NCI-H524 treated with DMSO at 0.1 percent for 48 hours (cell line): ENCODE measurements at regions not wholly inside any gene's neighbourhood (a gene's known extent, or its start where the extent isn't known, plus 50 kb on each side); places are given as distances from the start of the nearest gene placed in this dataset.
A peak's percentile ranks its signal among the peaks of the same experiment; 100 is the strongest.

Experiments used
- DNase-seq: peaks from one replicate; lab custom pipeline; 2025; lab: John Stamatoyannopoulos, UW

GRCh38 chr1:58367217-58367616 is 179.3 kb downstream of the OMA1 start:
- no peak for DNase-seq

GRCh38 chr1:58365328-58365727 is 181.2 kb downstream of the OMA1 start:
- no peak for DNase-seq

- DNase-seq, result no peak
These were observed 182.9 kb downstream of the OMA1 start for GRCh38 chr1:58363585-58363984.

GRCh38 chr1:58361134-58361533 is 185.4 kb downstream of the OMA1 start:
- no peak for DNase-seq

GRCh38 chr1:58358346-58358745 is 188.2 kb downstream of the OMA1 start:
- no peak for DNase-seq

GRCh38 chr1:58356402-58356801 is 190.1 kb downstream of the OMA1 start:
- DNase-seq, result no peak

- no peak for DNase-seq
These were observed 193.4 kb downstream of the OMA1 start for GRCh38 chr1:58353168-58353567.

- no peak for DNase-seq
These were observed 193.9 kb downstream of the OMA1 start for GRCh38 chr1:58352476-58353092.

GRCh38 chr1:58346036-58346355 is 200.5 kb downstream of the OMA1 start:
- no peak for DNase-seq

- no peak for DNase-seq
These were observed 201.1 kb downstream of the OMA1 start for GRCh38 chr1:58345215-58346035.

- DNase-seq, result peak; percentile 21
These were observed 206.3 kb downstream of the OMA1 start for GRCh38 chr1:58340185-58340584.

- no peak for DNase-seq
These were observed 208.4 kb downstream of the OMA1 start for GRCh38 chr1:58338081-58338480.

- no peak for DNase-seq
These were observed 213.0 kb downstream of the OMA1 start for GRCh38 chr1:58333511-58333910.

GRCh38 chr1:58331156-58331555 is 215.4 kb downstream of the OMA1 start:
- no peak for DNase-seq

GRCh38 chr1:58325866-58326265 is 220.7 kb downstream of the OMA1 start:
- no peak for DNase-seq

GRCh38 chr1:58324558-58324957 is 222.0 kb downstream of the OMA1 start:
- DNase-seq, result no peak

- DNase-seq, result no peak
These were observed 228.1 kb downstream of the OMA1 start for GRCh38 chr1:58318157-58319005.

GRCh38 chr1:58317694-58318093 is 228.8 kb downstream of the OMA1 start:
- DNase-seq, result no peak

- DNase-seq, result no peak
These were observed 229.4 kb downstream of the OMA1 start for GRCh38 chr1:58317086-58317485.

GRCh38 chr1:58316141-58316540 is 230.4 kb downstream of the OMA1 start:
- DNase-seq, result no peak

- DNase-seq, result peak; percentile 6
These were observed 233.5 kb downstream of the OMA1 start for GRCh38 chr1:58312971-58313563.

GRCh38 chr1:58312461-58312860 is 234.1 kb downstream of the OMA1 start:
- no peak for DNase-seq

- no peak for DNase-seq
These were observed 235.6 kb downstream of the OMA1 start for GRCh38 chr1:58310881-58311280.
